HG03342 (cell line): ENCODE measurements at regions not wholly inside any gene's neighbourhood (a gene's known extent, or its start where the extent isn't known, plus 50 kb on each side); places are given as distances from the start of the nearest gene placed in this dataset.
A peak's percentile ranks its signal among the peaks of the same experiment; 100 is the strongest.

Experiments used
- ATAC-seq: cut with Tn5 transposase; IDR thresholded peaks from one replicate; pipeline ENCODE4 v1.9.1; 2021; ENCODE audit warnings: mild to moderate bottlenecking, moderate library complexity; ENCODE audit not compliant: unreplicated experiment

- ATAC-seq = no peak
These were observed 98.0 kb upstream of the GPR26 start for GRCh38 chr10:123567984-123568739.

GRCh38 chr10:123568751-123569150 is 97.4 kb upstream of the GPR26 start:
- no peak for ATAC-seq

- no peak for ATAC-seq
These were observed 96.6 kb upstream of the GPR26 start for GRCh38 chr10:123569436-123570035.

GRCh38 chr10:123570051-123570897 is 95.9 kb upstream of the GPR26 start:
- ATAC-seq = no peak

GRCh38 chr10:123570898-123571515 is 95.1 kb upstream of the GPR26 start:
- ATAC-seq = no peak

- ATAC-seq = no peak
These were observed 94.2 kb upstream of the GPR26 start for GRCh38 chr10:123571978-123572377.

- no peak for ATAC-seq
These were observed 92.7 kb upstream of the GPR26 start for GRCh38 chr10:123573236-123574108.

- ATAC-seq = no peak
These were observed 92.0 kb upstream of the GPR26 start for GRCh38 chr10:123574109-123574698.

- no peak for ATAC-seq
These were observed 91.0 kb upstream of the GPR26 start for GRCh38 chr10:123575105-123575504.

- ATAC-seq = no peak
These were observed 89.4 kb upstream of the GPR26 start for GRCh38 chr10:123576706-123577105.

GRCh38 chr10:123577921-123578461 is 88.2 kb upstream of the GPR26 start:
- ATAC-seq = no peak

- ATAC-seq = no peak
These were observed 87.4 kb upstream of the GPR26 start for GRCh38 chr10:123578721-123579120.

- no peak for ATAC-seq
These were observed 86.5 kb upstream of the GPR26 start for GRCh38 chr10:123579675-123580074.

GRCh38 chr10:123580426-123580825 is 85.7 kb upstream of the GPR26 start:
- ATAC-seq = no peak

GRCh38 chr10:123581656-123582055 is 84.5 kb upstream of the GPR26 start:
- no peak for ATAC-seq

GRCh38 chr10:123582084-123582989 is 83.8 kb upstream of the GPR26 start:
- ATAC-seq = peak; percentile 62

GRCh38 chr10:123583639-123584418 is 82.3 kb upstream of the GPR26 start:
- ATAC-seq = no peak

- ATAC-seq = no peak
These were observed 81.8 kb upstream of the GPR26 start for GRCh38 chr10:123584419-123584775.
